ENCODE measurements at regions not wholly inside any gene's neighbourhood (a gene's known extent, or its start where the extent isn't known, plus 50 kb on each side); places are given as distances from the start of the nearest gene placed in this dataset.
"Not testable (repeated sequence)": the region's sequence is repeated elsewhere in the genome, so short reads cannot be mapped to it uniquely, and the experiment has no call there.

- no peak for DNase-seq (ENCODE audit: low spot score)
These were observed 158.4 kb upstream of the SFSWAP start for GRCh38 chr12:131552492-131552863.

DNA sequence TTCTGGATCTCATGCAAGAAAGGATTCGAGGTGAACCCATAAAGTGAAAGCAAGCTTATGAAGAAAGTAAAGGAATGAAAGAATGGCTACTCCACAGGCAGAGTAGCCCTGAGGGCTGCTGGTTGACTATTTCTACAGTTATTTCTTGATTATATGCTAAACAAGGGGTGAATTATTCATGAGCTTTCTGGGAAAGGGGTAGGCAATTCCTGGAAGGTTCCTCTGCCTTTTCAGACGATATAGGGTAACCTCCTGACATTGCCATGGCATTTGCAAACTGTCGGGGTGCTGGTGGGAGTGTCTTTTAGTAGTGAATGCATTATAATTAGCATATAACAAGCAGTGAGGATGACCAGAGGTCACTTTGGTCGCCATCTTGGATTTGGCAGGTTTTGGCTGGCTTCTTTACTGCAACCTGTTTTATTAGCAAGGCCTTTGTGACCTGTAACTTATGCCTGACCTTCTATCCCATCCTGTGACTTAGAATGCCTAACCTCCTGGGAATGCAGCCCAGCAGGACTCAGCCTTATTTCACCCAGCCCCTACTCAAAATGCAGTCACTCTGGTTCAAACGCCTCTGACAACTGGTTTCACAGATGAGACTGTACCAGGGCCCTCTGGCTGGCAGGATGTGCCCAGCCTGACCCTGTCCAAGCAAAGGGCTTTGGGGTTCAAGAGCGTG lies 157.7 kb upstream of the SFSWAP start:
- no peak for DNase-seq (ENCODE audit: low spot score)

DNA sequence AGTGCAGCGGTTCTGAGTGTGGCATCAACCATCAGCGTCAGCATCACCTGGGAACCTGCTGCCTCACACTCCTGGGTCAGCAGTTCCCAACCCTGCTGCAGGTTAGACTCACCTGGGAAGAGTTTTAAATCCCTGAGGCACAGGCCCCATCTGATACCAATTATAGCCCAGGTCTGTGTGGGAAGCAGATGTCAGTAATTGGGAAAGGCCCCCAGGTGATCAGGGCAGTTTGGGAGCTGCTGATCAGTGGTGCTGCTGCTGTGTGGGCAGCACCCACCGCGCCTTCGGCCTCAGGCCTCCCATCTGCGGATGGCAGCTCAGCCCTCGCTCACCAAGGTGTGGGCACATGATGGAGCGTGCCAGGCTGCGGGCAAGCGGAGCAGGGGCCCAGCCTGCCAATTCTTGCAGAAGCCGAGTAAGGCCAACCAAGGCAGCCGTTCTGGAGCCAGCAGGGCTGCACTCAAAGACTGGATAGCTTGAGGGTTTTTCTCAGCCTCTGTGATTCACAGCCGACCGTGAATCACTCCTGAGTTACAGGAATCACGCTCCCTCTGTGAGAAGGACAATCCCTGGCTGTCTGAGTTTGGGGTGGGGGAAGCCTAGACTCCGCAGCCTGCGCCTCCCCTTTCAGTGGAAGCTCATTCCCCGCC lies 155.6 kb upstream of the SFSWAP start:
- DNase-seq (ENCODE audit: low spot score), result no peak

- DNase-seq (ENCODE audit: low spot score), result no peak
These were observed 155.0 kb upstream of the SFSWAP start for GRCh38 chr12:131555866-131556265.

DNA sequence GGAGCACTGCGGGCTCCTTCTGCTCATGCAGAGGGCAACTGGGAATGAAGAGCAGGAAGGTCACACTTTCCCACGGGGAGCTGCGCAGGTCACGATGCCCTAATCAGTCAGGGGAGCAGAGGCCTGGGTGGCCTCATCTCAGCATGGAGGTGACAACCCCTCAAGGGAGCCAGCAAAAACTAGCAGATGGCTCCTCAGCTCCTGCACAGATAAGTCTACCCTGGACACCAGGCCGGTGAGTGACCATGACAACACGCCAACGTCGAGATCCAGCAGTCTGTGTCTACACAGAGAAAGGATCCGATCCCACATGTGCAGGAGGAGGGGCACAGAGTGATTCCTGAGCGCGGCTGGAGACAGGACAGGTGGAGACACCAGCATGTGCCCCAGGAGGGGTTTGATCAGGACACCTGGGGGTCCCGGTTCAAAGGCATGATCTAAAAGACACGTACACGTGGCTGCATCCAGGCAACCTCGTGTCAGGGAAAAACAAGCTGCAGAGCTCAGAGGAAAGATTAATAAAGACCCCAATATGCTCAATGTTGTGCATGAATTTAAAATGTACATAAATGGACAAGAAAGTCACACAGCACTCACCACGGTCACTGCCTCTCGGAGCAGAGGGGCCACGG lies 153.7 kb upstream of the SFSWAP start:
- DNase-seq (ENCODE audit: low spot score), result no peak

GRCh38 chr12:131559517-131560516 lies 151.1 kb upstream of the SFSWAP start:
- no peak for DNase-seq (ENCODE audit: low spot score)

DNA sequence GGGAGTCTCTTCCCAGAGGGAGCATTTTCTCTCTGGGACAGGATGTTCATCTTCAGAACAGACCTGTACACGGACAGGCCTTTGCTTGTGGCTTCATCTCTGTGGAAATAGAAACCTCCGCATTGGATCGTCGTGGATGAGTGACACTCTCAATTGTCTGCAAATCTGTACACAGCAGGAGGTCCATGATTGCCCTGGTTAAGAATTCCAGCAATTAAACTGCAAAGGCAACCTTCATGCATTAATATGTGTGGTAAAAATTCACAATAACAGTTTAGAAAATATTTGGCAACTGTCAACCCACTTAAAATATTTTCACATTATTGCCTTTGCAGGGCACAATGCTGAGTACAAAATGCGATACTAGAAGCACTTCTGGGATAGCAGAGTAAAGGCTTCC lies 149.8 kb upstream of the SFSWAP start:
- DNase-seq (ENCODE audit: low spot score), result no peak

- DNase-seq (ENCODE audit: low spot score), result no peak
These were observed 148.8 kb upstream of the SFSWAP start for GRCh38 chr12:131561891-131562684.

GRCh38 chr12:131564138-131564727 lies 146.7 kb upstream of the SFSWAP start:
- not testable (repeated sequence) for DNase-seq (ENCODE audit: low spot score)

DNA sequence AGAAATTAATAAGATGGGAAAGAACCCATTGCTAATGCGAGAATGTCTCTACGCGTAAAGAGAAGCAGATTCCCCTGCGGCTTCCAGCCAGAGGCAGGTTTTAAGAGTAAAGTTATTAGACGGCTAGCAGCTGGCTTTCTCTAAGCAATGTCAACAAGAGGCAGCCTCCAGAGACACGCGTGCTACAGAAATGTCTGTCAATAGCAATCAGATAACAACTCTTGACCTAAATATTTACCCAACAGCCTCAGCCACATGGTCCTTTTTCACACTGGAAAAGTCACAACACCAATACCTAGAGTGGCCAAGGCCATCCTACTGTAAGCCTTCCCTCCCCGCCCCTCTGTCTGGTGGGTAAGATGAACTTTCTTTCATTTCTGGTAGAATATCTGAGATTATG lies 146.0 kb upstream of the SFSWAP start:
- no peak for DNase-seq (ENCODE audit: low spot score)

GRCh38 chr12:131565267-131566015 lies 145.4 kb upstream of the SFSWAP start:
- no peak for DNase-seq (ENCODE audit: low spot score)

DNA sequence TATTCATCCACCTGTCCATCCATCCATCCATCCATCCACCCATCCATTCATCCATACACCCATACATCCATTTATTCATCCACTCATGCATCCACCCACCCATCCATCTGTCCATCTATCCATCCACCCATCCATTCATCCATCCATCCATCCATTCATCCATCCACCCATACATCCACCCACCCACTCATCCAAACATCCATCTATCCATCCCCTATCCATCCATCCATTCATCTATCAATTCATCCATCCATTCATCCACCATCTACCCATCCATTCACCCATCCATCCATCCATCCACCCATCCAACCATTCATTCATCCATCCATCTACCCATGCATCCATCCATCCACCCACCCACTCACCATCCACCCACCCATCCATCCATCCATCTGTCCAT lies 142.6 kb upstream of the SFSWAP start:
- no peak for DNase-seq (ENCODE audit: low spot score)

GRCh38 chr12:131570596-131570995 lies 140.3 kb upstream of the SFSWAP start:
- no peak for DNase-seq (ENCODE audit: low spot score)

DNA sequence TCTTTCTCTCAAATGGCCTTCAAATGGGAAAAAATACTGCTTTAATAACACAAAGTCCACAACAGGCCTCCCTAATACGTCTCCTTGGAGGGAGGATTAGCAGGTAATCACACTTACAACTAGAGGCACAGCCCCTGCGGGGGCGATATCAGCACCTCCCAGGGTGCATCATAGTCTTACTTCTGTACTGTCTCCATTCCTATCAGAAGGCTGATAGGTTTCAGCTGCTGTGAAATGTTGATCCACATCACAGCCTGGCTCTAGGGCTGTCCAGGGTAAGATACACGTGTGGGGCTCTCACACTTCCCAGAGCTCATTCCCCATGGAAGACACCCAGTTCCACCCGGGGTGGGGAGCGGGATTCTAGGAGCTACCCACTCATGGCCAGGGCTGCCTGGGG lies 139.1 kb upstream of the SFSWAP start:
- no peak for DNase-seq (ENCODE audit: low spot score)

DNA sequence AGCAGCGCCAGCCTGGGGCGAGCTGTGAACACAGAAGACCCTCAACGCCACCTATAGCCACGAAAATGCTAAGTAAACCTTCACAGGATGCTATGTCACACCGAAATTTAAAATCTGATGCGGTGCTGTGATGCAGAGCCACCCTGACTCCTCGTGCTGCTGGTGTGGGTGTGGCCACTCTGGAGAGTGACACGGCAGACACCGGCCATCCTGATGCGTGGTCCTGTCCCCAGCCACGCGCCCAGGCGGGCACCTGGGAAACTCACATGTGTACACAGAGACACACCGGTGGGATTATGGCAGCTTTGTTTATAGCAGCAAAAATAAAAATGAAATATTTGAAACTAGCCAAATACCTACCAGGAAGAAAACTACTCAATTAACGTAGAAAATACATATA lies 138.3 kb upstream of the SFSWAP start:
- no peak for DNase-seq (ENCODE audit: low spot score)

DNA sequence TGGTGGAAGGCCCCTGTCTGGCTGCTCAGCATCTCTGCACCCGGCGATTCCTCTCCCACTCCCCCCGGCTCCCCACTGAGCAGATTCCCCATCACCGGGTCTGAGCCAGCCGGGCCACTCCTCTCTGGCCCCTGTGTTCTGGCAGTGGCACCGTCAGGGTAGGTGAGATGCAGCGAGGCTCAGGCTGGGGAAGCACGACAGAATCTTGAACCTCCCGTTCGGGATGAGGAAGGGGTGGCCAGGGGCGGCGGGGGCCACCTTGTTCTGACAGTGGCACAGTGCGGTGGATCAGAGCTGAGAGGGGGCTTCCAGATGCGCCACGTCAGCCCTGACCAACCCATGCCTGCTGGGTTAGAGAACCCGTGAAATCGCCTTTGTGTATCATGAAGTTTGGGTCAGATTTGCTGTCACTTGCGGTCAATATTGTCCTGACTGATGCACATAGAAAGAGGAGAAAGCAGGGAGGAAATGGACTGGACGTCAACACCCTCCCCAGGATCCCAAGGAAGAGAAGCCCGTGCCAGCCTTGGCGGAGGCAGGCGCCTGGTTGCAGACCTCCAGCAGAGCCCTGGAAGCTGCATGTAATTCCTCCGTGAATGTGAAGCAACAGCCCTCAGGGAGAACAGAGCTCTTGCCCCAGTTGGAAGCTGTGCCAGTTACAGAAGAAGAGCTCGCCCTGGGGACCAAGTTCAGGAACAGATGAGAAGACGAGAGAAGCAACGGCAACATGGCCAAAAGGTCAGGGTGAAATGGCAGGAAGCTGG lies 137.1 kb upstream of the SFSWAP start:
- no peak for DNase-seq (ENCODE audit: low spot score)

- no peak for DNase-seq (ENCODE audit: low spot score)
These were observed 136.5 kb upstream of the SFSWAP start for GRCh38 chr12:131574395-131574771.

DNA sequence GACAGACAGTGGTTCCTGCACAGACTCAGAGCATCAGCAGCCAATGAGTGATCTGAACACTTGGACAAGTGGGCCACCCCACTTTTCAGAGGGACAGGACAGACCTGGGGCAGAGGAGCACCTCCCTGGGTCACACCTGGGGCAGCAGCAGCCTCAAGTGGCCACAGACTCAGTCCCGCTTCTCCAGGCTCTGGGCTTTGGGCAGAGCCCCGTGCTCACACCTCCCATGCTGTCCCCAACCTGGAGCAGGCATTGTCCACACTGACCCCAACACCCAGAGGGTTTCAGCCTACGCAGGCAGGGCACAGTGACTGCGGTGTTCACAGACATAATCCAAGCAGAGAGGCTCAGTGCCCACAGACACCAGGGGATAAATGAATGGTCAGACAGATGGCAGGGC lies 135.5 kb upstream of the SFSWAP start:
- DNase-seq (ENCODE audit: low spot score), result no peak

GRCh38 chr12:131576734-131577133 lies 134.2 kb upstream of the SFSWAP start:
- DNase-seq (ENCODE audit: low spot score), result not testable (repeated sequence)

DNA sequence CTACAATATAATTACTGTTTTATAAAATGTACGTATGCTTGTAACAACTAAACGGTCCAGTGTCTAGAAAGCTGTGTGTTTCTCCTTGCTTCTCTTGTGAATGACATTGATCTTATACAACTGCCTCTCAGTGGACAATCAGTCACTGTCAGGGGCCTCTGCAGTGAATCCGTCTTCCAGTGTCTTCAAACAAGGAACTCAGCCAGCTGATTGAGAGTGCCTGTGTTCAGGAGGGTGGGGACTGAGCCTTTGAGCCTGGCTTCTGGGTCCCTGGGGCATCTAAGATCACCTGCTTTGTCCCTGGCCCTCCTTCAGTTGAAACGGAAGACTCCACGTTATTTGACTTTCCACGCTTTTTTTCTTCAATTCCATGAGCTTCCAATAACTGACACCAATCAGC lies 133.1 kb upstream of the SFSWAP start:
- DNase-seq (ENCODE audit: low spot score), result no peak
